IPS DF 6.9 (cell line): ENCODE measurements at regions not wholly inside any gene's neighbourhood (a gene's known extent, or its start where the extent isn't known, plus 50 kb on each side); places are given as distances from the start of the nearest gene placed in this dataset.
A peak's percentile ranks its signal among the peaks of the same experiment; 100 is the strongest.

ENCODE experiments used
- DNase-seq: peaks from one replicate; pipeline ENCODE4 v3.0.0-alpha.2; 2013; ENCODE audit warnings: low read depth, low spot score
- H3K27ac ChIP-seq: one replicate; pipeline ENCODE4 v1.5.1; 2013; ENCODE audit warnings: low read length, control low read depth
- H3K27me3 ChIP-seq: 2 replicates; pipeline ENCODE4 v1.6.1; 2013; ENCODE audit warnings: mild to moderate bottlenecking, low read length; ENCODE audit not compliant: control insufficient read depth, insufficient read depth
- H3K36me3 ChIP-seq: 2 replicates; pipeline ENCODE4 v1.6.1; 2013; ENCODE audit warnings: low read length; ENCODE audit not compliant: control insufficient read depth, insufficient read depth
- H3K4me1 ChIP-seq: 2 replicates; pipeline ENCODE4 v1.6.1; 2013; ENCODE audit warnings: low read length; ENCODE audit not compliant: control insufficient read depth, insufficient read depth
- H3K4me3 ChIP-seq: 2 replicates; pipeline ENCODE4 v1.5.1; 2013; ENCODE audit warnings: mild to moderate bottlenecking, low read length
- H3K9me3 ChIP-seq: 2 replicates; pipeline ENCODE4 v1.6.1; 2013; ENCODE audit warnings: low read length, inconsistent platforms; ENCODE audit not compliant: control insufficient read depth, insufficient read depth
- WGBS: extraction: QIAGEN DNeasy Blood & Tissue Kit; methylation state at CpG from one replicate; pipeline ENCODE4 v1.1.7; 2013; ENCODE audit warnings: mixed read lengths, missing lambda C conversion rate; ENCODE audit not compliant: insufficient read length, insufficient coverage; 5-methylcytosine and 5-hydroxymethylcytosine counted together

DNA sequence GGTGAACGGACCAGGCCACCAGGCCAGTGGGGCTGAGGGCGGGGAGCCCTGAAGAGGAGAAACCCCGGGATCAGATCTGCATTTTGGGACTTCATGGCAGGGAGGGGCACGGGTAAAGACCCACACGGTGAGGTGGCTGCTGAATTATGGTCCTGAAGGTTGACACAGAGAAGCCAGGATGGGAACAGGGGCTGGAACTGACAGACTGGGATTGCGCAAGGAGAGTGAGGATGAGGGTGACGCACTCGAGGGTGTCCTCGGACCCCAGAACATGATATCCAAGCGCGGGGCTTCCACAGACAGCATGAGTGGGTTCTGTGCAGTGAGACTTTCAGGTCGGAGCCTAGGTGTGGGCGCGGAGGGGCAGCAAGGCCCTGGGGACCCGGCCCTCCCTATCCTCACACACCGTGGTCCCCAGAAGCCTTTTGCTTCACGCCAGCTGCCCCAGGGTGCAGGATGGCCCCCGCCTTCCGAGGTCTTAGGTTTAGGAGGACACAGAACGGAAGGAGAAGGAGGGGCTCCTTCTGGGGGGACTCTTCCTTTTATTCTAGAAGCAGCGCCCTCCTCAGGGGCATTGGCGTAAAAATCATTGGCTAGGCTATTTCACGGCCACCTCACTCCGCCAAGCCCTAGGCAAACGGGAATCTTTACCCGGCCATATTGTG lies 416.8 kb upstream of the HS6ST1 start:
- no CpG with 5 or more reads among the region's 26 CpGs for WGBS
- H3K9me3 ChIP-seq: no peaks in the 10 kb centered on the region
- H3K27ac ChIP-seq: no peak overlapping the region
- H3K4me3 ChIP-seq: no peak overlapping the region
- no peak for DNase-seq
- no peaks in the 10 kb centered on the region for H3K27me3 ChIP-seq
- H3K4me1 ChIP-seq: no peaks in the 10 kb centered on the region; the same call in 1 of the 2 replicates
- no peaks in the 10 kb centered on the region for H3K36me3 ChIP-seq

DNA sequence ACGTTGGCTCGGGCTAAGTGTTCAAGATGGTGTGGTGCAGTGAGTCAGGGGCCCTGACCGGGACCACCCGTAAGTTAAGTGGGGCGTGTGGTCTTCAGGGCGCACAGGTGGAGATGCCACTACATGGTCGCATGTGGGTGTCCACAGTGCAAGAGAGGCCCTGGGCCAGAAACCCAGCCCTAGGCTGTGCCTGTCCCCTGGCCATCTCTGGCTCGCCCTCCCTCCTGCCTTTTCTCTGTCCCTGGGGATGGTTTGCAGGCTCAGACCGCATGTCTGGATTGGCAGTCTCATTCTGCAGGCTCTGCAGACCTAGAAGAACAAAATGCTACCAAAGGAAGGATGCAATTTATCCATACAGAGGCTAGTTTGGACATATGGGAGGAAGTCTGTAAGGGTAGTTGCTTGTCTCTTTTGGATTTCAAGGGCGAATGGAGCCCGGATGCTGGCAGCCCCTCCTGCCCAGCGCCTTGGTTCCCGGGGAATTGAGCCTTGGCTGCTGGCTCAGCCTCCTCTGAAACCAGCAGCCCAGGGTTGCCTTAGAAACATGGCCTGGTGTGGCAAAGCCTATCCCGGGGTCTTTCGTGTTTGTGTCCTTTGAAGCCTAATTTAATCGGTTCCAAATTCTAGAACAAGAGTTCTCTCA lies 417.5 kb upstream of the HS6ST1 start:
- no CpG with 5 or more reads among the region's 16 CpGs for WGBS
- no peak overlapping the region for H3K4me3 ChIP-seq
- H3K27ac ChIP-seq: no peak overlapping the region

DNA sequence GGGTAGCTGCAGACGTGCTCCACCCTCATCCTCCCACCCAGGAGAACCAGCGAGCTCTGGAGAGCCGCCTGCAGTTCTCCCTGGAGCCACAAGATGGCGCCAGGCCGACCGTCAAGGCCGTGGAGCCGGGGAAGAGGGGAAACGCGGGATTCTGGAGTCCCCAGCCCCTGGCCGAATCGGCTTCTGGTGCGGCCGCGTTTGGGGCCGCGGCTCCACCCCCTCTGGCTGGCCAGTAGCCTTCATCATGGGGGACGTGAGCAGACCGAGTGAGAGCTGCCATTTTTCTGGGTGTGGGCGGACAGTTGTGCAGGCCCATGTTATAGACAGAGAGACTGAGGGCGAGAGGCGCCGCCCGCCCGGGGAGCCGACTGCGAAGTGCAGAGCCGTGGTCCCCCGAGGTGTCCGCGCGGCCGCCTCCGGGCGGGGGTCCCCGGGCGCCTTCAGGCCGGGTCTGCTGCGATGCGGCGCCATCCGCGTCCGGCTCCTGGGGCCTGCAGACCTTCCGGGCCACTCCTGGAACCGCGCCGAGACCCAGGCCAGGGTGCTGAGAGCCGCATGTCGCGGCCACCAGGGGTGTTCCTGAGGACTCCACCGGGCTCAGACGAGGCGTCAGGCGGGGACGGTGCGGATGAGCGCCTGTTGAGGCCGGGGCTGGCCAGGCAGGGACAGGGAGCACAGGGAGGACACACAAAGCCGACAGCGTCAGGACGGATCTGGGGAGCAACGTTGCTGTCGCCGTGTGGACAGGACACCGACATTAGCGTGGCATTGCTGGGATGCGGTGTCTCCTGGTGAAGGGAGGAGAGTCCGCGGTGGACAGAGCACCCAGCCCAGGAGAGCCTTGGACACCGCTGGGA lies 418.2 kb upstream of the HS6ST1 start:
- Histone ChIP-seq H3K9me3 (no peaks in the 10 kb centered on the region), H3K27me3 (no peaks in the 10 kb centered on the region), H3K4me1 (no peaks in the 10 kb centered on the region; the same call in 1 of the 2 replicates), H3K4me3 (no peak overlapping the region), H3K36me3 (no peaks in the 10 kb centered on the region), H3K27ac (no peak overlapping the region)
- WGBS: no CpG with 5 or more reads among the region's 71 CpGs
- peak; percentile 73 for DNase-seq

More for the DNA sequence above, 417.5 kb upstream of the HS6ST1 start:
- no peaks in the 10 kb centered on the region; the same call in 1 of the 2 replicates for H3K4me1 ChIP-seq
- H3K9me3 ChIP-seq: no peaks in the 10 kb centered on the region
- no peaks in the 10 kb centered on the region for H3K27me3 ChIP-seq
- no peak for DNase-seq
- no peaks in the 10 kb centered on the region for H3K36me3 ChIP-seq

DNA sequence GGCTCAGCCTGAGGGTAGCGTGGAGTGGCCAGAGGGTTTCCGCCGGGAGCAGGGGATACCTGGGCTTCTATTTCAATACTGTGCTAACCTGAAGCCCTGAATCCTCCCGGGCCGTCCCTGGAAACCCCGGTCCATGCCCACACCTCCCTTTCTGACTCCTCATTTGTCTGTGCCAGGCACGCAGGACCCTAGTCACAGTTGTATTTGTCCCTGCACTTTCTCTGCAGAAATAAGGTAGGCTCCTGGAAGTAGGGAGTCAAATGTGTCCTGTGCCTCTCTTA lies 418.8 kb upstream of the HS6ST1 start:
- Histone ChIP-seq H3K27me3 (no peaks in the 10 kb centered on the region), H3K4me3 (no peak overlapping the region), H3K36me3 (no peaks in the 10 kb centered on the region), H3K9me3 (no peaks in the 10 kb centered on the region), H3K4me1 (no peaks in the 10 kb centered on the region; the same call in 1 of the 2 replicates), H3K27ac (no peak overlapping the region)
- DNase-seq: no peak
- no CpG with 5 or more reads among the region's 7 CpGs for WGBS

DNA sequence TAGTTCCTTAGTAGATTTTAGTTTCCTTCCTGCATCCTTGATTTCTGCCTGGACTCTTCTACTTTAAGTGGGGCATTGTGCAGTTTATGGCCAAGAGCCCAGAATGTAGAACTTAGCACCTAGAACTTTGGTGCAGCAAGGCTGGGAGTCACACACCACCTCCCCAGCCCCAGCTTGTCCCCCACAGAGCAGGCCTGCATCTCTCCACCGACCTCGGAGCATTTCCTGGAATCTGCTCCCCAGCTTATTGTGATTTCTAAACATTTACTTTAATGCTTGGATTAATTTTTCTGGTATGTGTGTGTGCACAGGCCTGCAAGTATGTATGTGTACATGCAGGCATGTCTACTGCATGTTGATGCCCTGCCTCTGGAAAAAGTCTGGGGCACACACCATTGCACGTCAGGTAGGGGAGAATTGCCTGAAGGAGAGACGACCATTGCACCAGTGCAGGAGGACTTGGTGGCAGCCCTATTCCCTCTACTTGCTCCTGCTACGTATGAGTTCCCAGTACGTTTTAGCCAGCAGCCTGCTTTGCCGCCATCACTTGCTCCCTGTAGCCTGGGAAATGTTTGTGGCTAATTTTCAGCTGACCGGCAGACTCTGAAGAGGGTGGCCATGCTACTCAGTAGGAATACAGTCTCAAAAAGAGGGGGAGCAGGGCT lies 419.9 kb upstream of the HS6ST1 start:
- Histone ChIP-seq H3K27ac (no peak overlapping the region), H3K9me3 (no peaks in the 10 kb centered on the region), H3K36me3 (no peaks in the 10 kb centered on the region), H3K4me1 (no peaks in the 10 kb centered on the region; the same call in 1 of the 2 replicates), H3K27me3 (no peaks in the 10 kb centered on the region), H3K4me3 (no peak overlapping the region)
- no CpG with 5 or more reads among the region's 8 CpGs for WGBS
- no peak for DNase-seq

DNA sequence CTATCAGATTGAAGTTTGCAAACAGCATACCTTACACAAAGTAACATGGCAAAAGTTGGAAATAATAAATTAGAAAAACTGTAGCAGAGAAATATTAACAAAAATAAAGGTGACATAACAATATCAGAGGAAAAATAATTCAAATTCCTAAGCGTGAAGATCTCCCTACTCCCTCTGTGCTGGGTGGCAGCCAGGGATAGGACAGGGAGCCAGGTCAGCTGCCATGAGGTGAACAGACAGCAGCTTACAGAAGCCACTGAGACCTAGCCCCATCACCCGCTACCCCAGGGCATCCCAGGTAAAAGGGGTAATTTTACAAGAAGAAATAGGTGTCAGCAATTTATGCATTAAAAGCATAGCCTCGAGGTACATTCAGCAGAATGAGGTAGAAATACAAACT lies 423.8 kb upstream of the HS6ST1 start:
- no peaks in the 10 kb centered on the region for H3K4me1 ChIP-seq
- no peak overlapping the region for H3K4me3 ChIP-seq
- no peak for DNase-seq
- no peaks in the 10 kb centered on the region for H3K27me3 ChIP-seq
- no peak overlapping the region for H3K27ac ChIP-seq
- WGBS: no CpG with 5 or more reads among the region's 3 CpGs
- no peaks in the 10 kb centered on the region for H3K36me3 ChIP-seq
- no peaks in the 10 kb centered on the region for H3K9me3 ChIP-seq

DNA sequence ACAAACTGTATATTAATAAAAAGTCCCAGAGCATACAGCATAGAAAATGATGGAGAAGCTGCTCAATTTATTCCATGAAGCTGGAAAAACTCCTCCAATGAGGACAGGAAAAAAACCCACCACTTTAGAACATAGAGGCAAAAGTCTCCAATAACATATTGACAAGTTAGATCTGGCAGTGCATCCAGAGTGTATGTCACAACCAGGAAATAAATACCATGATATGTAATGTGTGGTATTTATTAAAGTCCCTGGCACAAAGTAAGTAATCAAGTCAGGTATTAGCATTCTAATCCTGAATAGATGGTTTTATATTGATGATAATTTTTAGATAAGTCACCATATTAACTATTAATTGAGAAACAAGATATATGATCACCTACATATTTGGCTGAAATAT lies 427.3 kb upstream of the HS6ST1 start:
- no peak for DNase-seq
- Histone ChIP-seq H3K27ac (no peak overlapping the region), H3K4me3 (no peak overlapping the region), H3K9me3 (no peaks in the 10 kb centered on the region), H3K4me1 (peaks cover 3% of the 10 kb centered on the region; the same call in 1 of the 2 replicates), H3K27me3 (no peaks in the 10 kb centered on the region; the same call in 1 of the 2 replicates), H3K36me3 (no peaks in the 10 kb centered on the region)

DNA sequence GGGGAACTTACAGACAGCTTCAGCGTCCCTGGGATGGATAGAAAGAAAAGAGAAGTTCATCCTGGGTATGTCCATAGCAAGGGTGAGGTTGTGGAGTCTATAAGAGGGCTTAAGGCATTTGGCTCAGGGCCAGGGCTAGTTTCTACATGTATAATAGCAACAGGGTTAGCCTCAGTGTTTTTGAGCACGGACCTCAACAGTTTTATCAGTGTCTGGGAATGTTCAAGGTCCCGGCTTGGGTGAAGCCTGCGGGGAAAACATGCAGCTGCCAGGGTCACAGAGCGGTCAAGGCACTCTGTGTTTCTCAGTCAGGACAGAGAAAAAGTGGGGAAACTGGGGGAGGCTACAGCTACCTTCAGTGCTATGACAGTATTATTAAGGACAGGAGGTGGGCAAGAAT lies 427.7 kb upstream of the HS6ST1 start:
- no peak for DNase-seq
- Histone ChIP-seq H3K9me3 (no peaks in the 10 kb centered on the region), H3K27ac (no peak overlapping the region), H3K4me1 (peaks cover 3% of the 10 kb centered on the region; the same call in 1 of the 2 replicates), H3K27me3 (no peaks in the 10 kb centered on the region; the same call in 1 of the 2 replicates), H3K4me3 (no peak overlapping the region), H3K36me3 (no peaks in the 10 kb centered on the region)
- no CpG with 5 or more reads among the region's 5 CpGs for WGBS

DNA sequence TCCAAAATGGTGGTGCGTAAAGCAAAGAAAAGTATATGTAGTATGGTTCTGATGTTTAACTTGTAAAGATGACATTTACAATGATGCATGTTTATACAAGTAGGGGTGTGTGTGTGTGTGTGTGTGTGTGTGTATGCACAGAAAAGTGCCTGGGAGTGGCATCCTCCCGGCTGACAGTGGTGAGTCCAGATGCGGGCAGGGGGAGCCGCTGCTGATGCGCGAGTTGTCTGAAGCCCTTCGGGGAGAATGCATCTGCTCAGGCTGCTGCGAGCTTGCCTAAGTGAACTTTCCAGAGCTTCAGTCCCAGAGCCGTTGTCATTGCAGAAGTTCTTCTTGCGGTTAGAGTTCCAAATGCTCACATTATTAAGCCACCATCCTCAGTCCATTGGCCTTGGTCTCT lies 429.7 kb upstream of the HS6ST1 start:
- Histone ChIP-seq H3K27ac (no peak overlapping the region), H3K27me3 (no peaks in the 10 kb centered on the region; the same call in 1 of the 2 replicates), H3K9me3 (no peaks in the 10 kb centered on the region), H3K4me3 (no peak overlapping the region), H3K4me1 (peaks cover 6% of the 10 kb centered on the region; the same call in 1 of the 2 replicates), H3K36me3 (no peaks in the 10 kb centered on the region)
- WGBS: no CpG with 5 or more reads among the region's 10 CpGs
- DNase-seq: no peak
